ENCODE measurements at regions not wholly inside any gene's neighbourhood (a gene's known extent, or its start where the extent isn't known, plus 50 kb on each side); places are given as distances from the start of the nearest gene placed in this dataset.
"Not testable (repeated sequence)": the region's sequence is repeated elsewhere in the genome, so short reads cannot be mapped to it uniquely, and the experiment has no call there.

- DNase-seq (ENCODE audit: low spot score), result no peak
Measured at GRCh38 chrX:111041018-111041462, 55.0 kb upstream of the PAK3 start.

GRCh38 chrX:111040377-111041017 is 55.5 kb upstream of the PAK3 start:
- DNase-seq (ENCODE audit: low spot score), result no peak

- no peak for DNase-seq (ENCODE audit: low spot score)
Measured at GRCh38 chrX:111039606-111040005, 56.4 kb upstream of the PAK3 start.

GRCh38 chrX:111035991-111036390 is 60.0 kb upstream of the PAK3 start:
- no peak for DNase-seq (ENCODE audit: low spot score)

GRCh38 chrX:111035256-111035655 is 60.7 kb upstream of the PAK3 start:
- no peak for DNase-seq (ENCODE audit: low spot score)

GRCh38 chrX:111022998-111023397 is 73.0 kb upstream of the PAK3 start:
- DNase-seq (ENCODE audit: low spot score), result not testable (repeated sequence)

- DNase-seq (ENCODE audit: low spot score), result no peak
Measured at GRCh38 chrX:111020283-111020682, 75.7 kb upstream of the PAK3 start.

GRCh38 chrX:111013778-111014455 is 82.1 kb upstream of the PAK3 start:
- no peak for DNase-seq (ENCODE audit: low spot score)

- no peak for DNase-seq (ENCODE audit: low spot score)
Measured at GRCh38 chrX:111010111-111010510, 85.9 kb upstream of the PAK3 start.

GRCh38 chrX:111009256-111009655 is 86.7 kb upstream of the PAK3 start:
- DNase-seq (ENCODE audit: low spot score), result no peak

GRCh38 chrX:111008126-111008525 is 87.9 kb upstream of the PAK3 start:
- no peak for DNase-seq (ENCODE audit: low spot score)

GRCh38 chrX:111007238-111007637 is 88.8 kb upstream of the PAK3 start:
- no peak for DNase-seq (ENCODE audit: low spot score)

GRCh38 chrX:111006116-111006515 is 89.9 kb upstream of the PAK3 start:
- DNase-seq (ENCODE audit: low spot score), result no peak

GRCh38 chrX:111005166-111005565 is 90.8 kb upstream of the PAK3 start:
- no peak for DNase-seq (ENCODE audit: low spot score)

GRCh38 chrX:111003118-111003517 is 92.9 kb upstream of the PAK3 start:
- DNase-seq (ENCODE audit: low spot score), result no peak

- DNase-seq (ENCODE audit: low spot score), result peak; percentile 9
Measured at GRCh38 chrX:110992611-110993010, 103.4 kb upstream of the PAK3 start.

GRCh38 chrX:110989869-110990268 is 106.1 kb upstream of the PAK3 start:
- DNase-seq (ENCODE audit: low spot score), result no peak

GRCh38 chrX:110989447-110989846 is 106.5 kb upstream of the PAK3 start:
- DNase-seq (ENCODE audit: low spot score), result no peak

GRCh38 chrX:110987292-110987691 is 108.7 kb upstream of the PAK3 start:
- DNase-seq (ENCODE audit: low spot score), result no peak

- DNase-seq (ENCODE audit: low spot score), result no peak
Measured at GRCh38 chrX:110985470-110985869, 110.5 kb upstream of the PAK3 start.

- DNase-seq (ENCODE audit: low spot score), result no peak
Measured at GRCh38 chrX:110983024-110983423, 113.0 kb upstream of the PAK3 start.

- DNase-seq (ENCODE audit: low spot score), result no peak
Measured at GRCh38 chrX:110966839-110967238, 129.2 kb upstream of the PAK3 start.

GRCh38 chrX:110966091-110966454 is 129.9 kb upstream of the PAK3 start:
- DNase-seq (ENCODE audit: low spot score), result no peak
